Lung (tissue), 11 donors: ENCODE measurements at regions not wholly inside any gene's neighbourhood (a gene's known extent, or its start where the extent isn't known, plus 50 kb on each side); places are given as distances from the start of the nearest gene placed in this dataset.

Source experiments
- ATAC-seq: fragments of 200-7000 bp; cut with Tn5 transposase; one replicate; pipeline ENCODE4 v1.9.1; 2020; ENCODE audit warnings: moderate number of reproducible peaks; ENCODE audit not compliant: insufficient read depth, low FRiP score
- DNase-seq, 3 donors: peaks; one replicate each; pipeline ENCODE4 v3.0.0-alpha.2; 2013 to 2017
- H3K27ac ChIP-seq, 2 donors: one replicate each; pipeline ENCODE4 v1.5.1; 2013; ENCODE audit warnings: mild to moderate bottlenecking in 2 of 2, moderate library complexity in 2 of 2, control low read depth in 1 of 2, inconsistent platforms in 1 of 2, low read depth in 1 of 2, low read length in 1 of 2
- H3K27me3 ChIP-seq, 3 donors: one replicate each; pipeline ENCODE4 v1.5.1; 2013; ENCODE audit warnings: low read length in 2 of 3; ENCODE audit not compliant: control insufficient read depth in 3 of 3, insufficient read depth in 3 of 3
- H3K36me3 ChIP-seq, 4 donors: one replicate each; pipeline ENCODE4 v1.5.1; 2013; ENCODE audit warnings: low read length in 4 of 4, mild to moderate bottlenecking in 1 of 4, moderate library complexity in 1 of 4; ENCODE audit not compliant: control insufficient read depth in 4 of 4, insufficient read depth in 4 of 4
- H3K4me1 ChIP-seq, 5 donors: one replicate each; pipeline ENCODE4 v1.5.1; 2013; ENCODE audit warnings: low read length in 5 of 5, mild to moderate bottlenecking in 2 of 5, moderate library complexity in 1 of 5; ENCODE audit not compliant: control insufficient read depth in 5 of 5, insufficient read depth in 5 of 5
- H3K4me3 ChIP-seq: one replicate; pipeline ENCODE4 v1.5.1; 2013; ENCODE audit warnings: mild to moderate bottlenecking, control low read depth, moderate library complexity
- H3K9ac ChIP-seq, 2 donors: one replicate each; pipeline ENCODE4 v1.5.1; 2013; ENCODE audit warnings: low read length in 2 of 2, control low read depth in 1 of 2; ENCODE audit not compliant: insufficient read depth in 1 of 2
- H3K9me3 ChIP-seq, 4 donors: one replicate each; pipeline ENCODE4 v1.5.1; 2013; ENCODE audit warnings: low read length in 3 of 4, mild to moderate bottlenecking in 1 of 4, moderate library complexity in 1 of 4; ENCODE audit not compliant: control insufficient read depth in 4 of 4, insufficient read depth in 3 of 4
- CTCF ChIP-seq: IDR thresholded peaks from 2 replicates; pipeline ENCODE4 v1.5.1; 2012; ENCODE audit warnings: mild to moderate bottlenecking; ENCODE audit errors: control extremely low read depth, extremely low read depth
- WGBS, 2 donors: extraction: QIAGEN DNeasy Blood & Tissue Kit; methylation state at CpG; one replicate each; pipeline ENCODE4 v1.1.7; 2013; 5-methylcytosine and 5-hydroxymethylcytosine counted together
- donor health status: control.
- donor health status: control.
- donor health status: Bipolar disorder and iron deficiency.
- donor health status: healthy.
- donor health status: DM: yes; HTN: yes; CAD: no.

- DNase-seq (peak in 1 of 3 donors; percentile 29), ATAC-seq (no peak)
- no peaks in the 10 kb centered on the region for H3K27me3 ChIP-seq
- no peak overlapping the region for H3K9ac ChIP-seq
- H3K27ac ChIP-seq = no peak overlapping the region
- H3K9me3 ChIP-seq = no peaks in the 10 kb centered on the region
- whole genome bisulfite sequencing, 2 donors = 59 to 77% methylated on average over 6 of the region's 6 CpGs
- no peak for TF ChIP-seq CTCF
- no peak overlapping the region for H3K4me3 ChIP-seq
- H3K4me1 ChIP-seq = peaks cover 0 to 5% (median 0%) of the 10 kb centered on the region in 5 donors
- H3K36me3 ChIP-seq = no peaks in the 10 kb centered on the region
These were observed 68.8 kb upstream of the SSBP2 start for GRCh38 chr5:81819556-81820317.

- Histone ChIP-seq H3K27me3 (no peaks in the 10 kb centered on the region), H3K4me3 (no peak overlapping the region), H3K27ac (no peak overlapping the region), H3K4me1 (peaks cover 0 to 5% (median 0%) of the 10 kb centered on the region in 5 donors), H3K36me3 (no peaks in the 10 kb centered on the region), H3K9me3 (no peaks in the 10 kb centered on the region), H3K9ac (no peak overlapping the region)
- TF ChIP-seq CTCF = no peak
- no peak for ATAC-seq
- no peak for DNase-seq
- 44 to 65% methylated on average over 5 of the region's 5 CpGs for WGBS, 2 donors
These were observed 67.1 kb upstream of the SSBP2 start for GRCh38 chr5:81817980-81818379.

DNA sequence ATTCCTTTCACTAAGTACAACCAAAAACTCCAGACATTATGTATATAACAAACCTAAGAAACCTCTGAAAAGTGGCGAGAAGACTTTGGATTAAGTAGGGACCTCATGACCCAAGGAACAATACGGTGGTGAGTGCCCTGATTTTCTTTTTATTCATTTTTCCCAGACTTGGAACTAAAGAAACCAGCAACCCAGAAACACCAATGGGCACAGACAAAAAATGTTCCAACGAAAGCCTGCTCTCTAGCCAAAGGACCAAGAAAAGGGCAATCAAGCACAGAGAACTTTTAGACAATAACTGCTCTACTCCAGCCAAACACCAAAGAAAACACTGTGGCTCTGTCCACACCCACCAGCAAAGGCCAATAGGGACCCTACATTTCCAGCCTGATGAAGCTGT lies 66.2 kb upstream of the SSBP2 start:
- ATAC-seq (no peak), DNase-seq (no peak)
- Histone ChIP-seq H3K4me3 (no peak overlapping the region), H3K36me3 (no peaks in the 10 kb centered on the region), H3K9ac (no peak overlapping the region), H3K9me3 (no peaks in the 10 kb centered on the region), H3K27me3 (no peaks in the 10 kb centered on the region), H3K4me1 (peaks cover 0 to 5% (median 0%) of the 10 kb centered on the region in 5 donors), H3K27ac (no peak overlapping the region)
- TF ChIP-seq CTCF = no peak
- WGBS, 2 donors = 96 to 99% methylated on average over 3 of the region's 3 CpGs
